ENCODE measurements at regions not wholly inside any gene's neighbourhood (a gene's known extent, or its start where the extent isn't known, plus 50 kb on each side); places are given as distances from the start of the nearest gene placed in this dataset.

DNA sequence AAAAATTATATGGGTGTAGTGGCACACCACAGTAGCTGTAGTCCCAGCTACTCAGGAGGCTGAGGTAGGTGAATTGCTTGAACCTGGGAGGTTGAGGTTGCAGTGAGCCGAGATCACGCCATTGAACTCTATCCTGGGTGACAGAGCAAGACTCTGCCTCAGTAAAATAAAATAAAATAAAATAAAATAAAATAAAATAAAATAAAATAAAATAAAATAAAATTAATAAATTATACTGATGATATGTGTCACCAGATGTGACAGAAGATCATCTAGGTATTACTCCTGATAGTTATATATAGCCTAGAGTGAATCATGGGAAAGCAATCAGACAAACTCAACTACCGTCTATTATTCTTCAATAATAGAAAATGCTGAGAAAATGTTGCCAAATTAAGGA, 972.5 kb downstream of the MRPL39 start:
- TF ChIP-seq CTCF (IDR thresholded peaks at IDR 0.05) (no peak), POLR2A (IDR thresholded peaks at IDR 0.05) (no peak)
